ENCODE measurements at regions not wholly inside any gene's neighbourhood (a gene's known extent, or its start where the extent isn't known, plus 50 kb on each side); places are given as distances from the start of the nearest gene placed in this dataset.

- TF ChIP-seq CTCF (IDR thresholded peaks at IDR 0.05; ENCODE audit: poor library complexity, severe bottlenecking) (no peak), EZH2 (IDR thresholded peaks at IDR 0.05; ENCODE audit: borderline replicate concordance, insufficient read depth, low read length, poor library complexity, severe bottlenecking) (no peak), REST (IDR thresholded peaks at IDR 0.05; ENCODE audit: borderline replicate concordance) (no peak), POLR2AphosphoS5 (IDR thresholded peaks at IDR 0.05) (no peak)
These were observed 430.2 kb downstream of the MEIS1 start for GRCh38 chr2:66865161-66865560.
